ENCODE measurements at regions not wholly inside any gene's neighbourhood (a gene's known extent, or its start where the extent isn't known, plus 50 kb on each side); places are given as distances from the start of the nearest gene placed in this dataset.

- Histone ChIP-seq H3K27ac (ENCODE audit: insufficient read length, low read depth, low read length) (no peak overlapping the region), H2BK5ac (ENCODE audit: insufficient read length, low read length) (no peak overlapping the region), H4K5ac (ENCODE audit: insufficient read length, low read depth, low read length) (no peak overlapping the region), H3K56ac (ENCODE audit: insufficient read length, low read depth, low read length) (no peak overlapping the region), H3K9me3 (ENCODE audit: control insufficient read depth, low read depth, low read length) (no peaks in the 10 kb centered on the region), H3K79me1 (ENCODE audit: insufficient read depth, low read depth, low read length, poor library complexity, severe bottlenecking) (no peaks in the 10 kb centered on the region), H2BK20ac (ENCODE audit: low read depth, low read length, poor library complexity, severe bottlenecking) (no peak overlapping the region), H3K4me2 (ENCODE audit: insufficient read depth, insufficient read length, low read length) (no peak overlapping the region), H3K79me2 (ENCODE audit: insufficient read depth, low read length) (no peaks in the 10 kb centered on the region), H3K23me2 (ENCODE audit: insufficient read length, low read depth, low read length, poor library complexity, severe bottlenecking) (no peaks in the 10 kb centered on the region), H2BK15ac (ENCODE audit: low read depth, low read length) (no peak overlapping the region), H2BK120ac (ENCODE audit: low read depth, low read length, poor library complexity, severe bottlenecking) (no peak overlapping the region), H3K23ac (ENCODE audit: insufficient read length, low read depth, low read length) (no peak overlapping the region), H2AFZ (ENCODE audit: low read length) (no peak overlapping the region), H2BK12ac (ENCODE audit: insufficient read length, low read depth, low read length) (no peak overlapping the region), H2AK5ac (ENCODE audit: insufficient read length, low read length) (no peak overlapping the region), H4K91ac (ENCODE audit: insufficient read length, low read depth, low read length) (no peak overlapping the region), H3K4ac (ENCODE audit: low read depth, low read length) (no peak overlapping the region), H3K27me3 (ENCODE audit: insufficient read depth, low read length) (no peaks in the 10 kb centered on the region), H4K20me1 (ENCODE audit: control insufficient read depth, insufficient read depth, insufficient read length) (no peaks in the 10 kb centered on the region), H3K9ac (ENCODE audit: extremely low read depth, insufficient read length, low read length) (no peak overlapping the region), H3T11ph (ENCODE audit: low read length) (no peak overlapping the region), H3K18ac (ENCODE audit: insufficient read length, low read depth, low read length) (no peak overlapping the region), H3K4me1 (ENCODE audit: insufficient read depth, low read length) (no peaks in the 10 kb centered on the region), H4K8ac (replicated peaks; ENCODE audit: insufficient read length, low read depth, low read length) (no peak overlapping the region), H3K14ac (ENCODE audit: insufficient read depth, low read length) (no peak overlapping the region)
- Mint-ChIP-seq H3K27ac (no peak overlapping the region), H3K4me1 (peaks cover 6 to 10% of the 10 kb centered on the region in 2 experiments), H3K4me3 (no peak overlapping the region), H3K27me3 (ENCODE audit: low read depth) (peaks cover 10% of the 10 kb centered on the region), H3K9me3 (no peaks in the 10 kb centered on the region), H3K36me3 (ENCODE audit: insufficient read depth in 1 of 3, low read depth in 3 of 3) (no peaks in the 10 kb centered on the region)
- DNase-seq = no peak
- TF ChIP-seq CTCF (conservative IDR thresholded peaks at IDR 0.05) = no peak
- WGBS (ENCODE audit: extremely low coverage, insufficient read length, low lambda C conversion rate) = no CpG with 5 or more reads among the region's 11 CpGs
These were observed 327.1 kb upstream of the B3GAT1 start for GRCh38 chr11:134739136-134739535.
